ENCODE measurements at regions not wholly inside any gene's neighbourhood (a gene's known extent, or its start where the extent isn't known, plus 50 kb on each side); places are given as distances from the start of the nearest gene placed in this dataset.

DNA sequence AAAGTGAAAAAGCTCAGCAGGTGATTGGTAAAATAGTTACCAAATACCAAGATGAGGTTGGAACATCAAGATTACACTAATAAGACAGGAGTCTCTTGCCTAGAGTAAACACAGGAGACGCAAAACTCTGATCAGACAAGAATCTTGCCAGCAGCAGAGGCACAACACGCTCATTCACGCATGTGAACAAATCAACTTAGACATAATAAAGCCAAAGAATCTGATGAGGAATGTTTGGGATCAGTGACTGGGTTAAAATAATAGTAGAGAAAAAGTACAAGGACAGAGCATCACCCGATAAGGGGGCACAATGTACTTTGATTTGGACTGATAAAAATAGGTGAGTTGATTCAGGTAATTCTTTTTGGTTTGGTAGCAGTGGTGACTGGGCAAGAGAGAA is 159.5 kb upstream of the GRIP1 start:
- TF ChIP-seq ZNF701 (tag by site-specific recombination; IDR thresholded peaks at IDR 0.05) (no peak), ZNF549 (tag by site-specific recombination; IDR thresholded peaks at IDR 0.05) (no peak), ZNF274 (IDR thresholded peaks at IDR 0.05; ENCODE audit: low read length) (no peak), ZNF274 (tag by site-specific recombination; IDR thresholded peaks at IDR 0.05; ENCODE audit: borderline replicate concordance) (no peak), ZNF600 (tag by site-specific recombination; IDR thresholded peaks at IDR 0.05) (no peak), ZNF146 (tag by site-specific recombination; IDR thresholded peaks at IDR 0.05) (no peak), BCL11B (tag by site-specific recombination; IDR thresholded peaks at IDR 0.05; ENCODE audit: low read depth) (no peak), ZNF121 (tag by site-specific recombination; IDR thresholded peaks at IDR 0.05) (no peak)
- TF ChIP-seq, protein P1, sequence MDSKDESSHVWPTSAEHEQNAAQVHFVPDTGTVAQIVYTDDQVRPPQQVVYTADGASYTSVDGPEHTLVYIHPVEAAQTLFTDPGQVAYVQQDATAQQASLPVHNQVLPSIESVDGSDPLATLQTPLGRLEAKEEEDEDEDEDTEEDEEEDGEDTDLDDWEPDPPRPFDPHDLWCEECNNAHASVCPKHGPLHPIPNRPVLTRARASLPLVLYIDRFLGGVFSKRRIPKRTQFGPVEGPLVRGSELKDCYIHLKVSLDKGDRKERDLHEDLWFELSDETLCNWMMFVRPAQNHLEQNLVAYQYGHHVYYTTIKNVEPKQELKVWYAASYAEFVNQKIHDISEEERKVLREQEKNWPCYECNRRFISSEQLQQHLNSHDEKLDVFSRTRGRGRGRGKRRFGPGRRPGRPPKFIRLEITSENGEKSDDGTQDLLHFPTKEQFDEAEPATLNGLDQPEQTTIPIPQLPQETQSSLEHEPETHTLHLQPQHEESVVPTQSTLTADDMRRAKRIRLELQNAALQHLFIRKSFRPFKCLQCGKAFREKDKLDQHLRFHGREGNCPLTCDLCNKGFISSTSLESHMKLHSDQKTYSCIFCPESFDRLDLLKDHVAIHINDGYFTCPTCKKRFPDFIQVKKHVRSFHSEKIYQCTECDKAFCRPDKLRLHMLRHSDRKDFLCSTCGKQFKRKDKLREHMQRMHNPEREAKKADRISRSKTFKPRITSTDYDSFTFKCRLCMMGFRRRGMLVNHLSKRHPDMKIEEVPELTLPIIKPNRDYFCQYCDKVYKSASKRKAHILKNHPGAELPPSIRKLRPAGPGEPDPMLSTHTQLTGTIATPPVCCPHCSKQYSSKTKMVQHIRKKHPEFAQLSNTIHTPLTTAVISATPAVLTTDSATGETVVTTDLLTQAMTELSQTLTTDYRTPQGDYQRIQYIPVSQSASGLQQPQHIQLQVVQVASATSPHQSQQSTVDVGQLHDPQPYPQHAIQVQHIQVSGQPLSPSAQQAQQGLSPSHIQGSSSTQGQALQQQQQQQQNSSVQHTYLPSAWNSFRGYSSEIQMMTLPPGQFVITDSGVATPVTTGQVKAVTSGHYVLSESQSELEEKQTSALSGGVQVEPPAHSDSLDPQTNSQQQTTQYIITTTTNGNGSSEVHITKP (tag by site-specific recombination; IDR thresholded peaks at IDR 0.05), result no peak
- TF ChIP-seq, protein P2, sequence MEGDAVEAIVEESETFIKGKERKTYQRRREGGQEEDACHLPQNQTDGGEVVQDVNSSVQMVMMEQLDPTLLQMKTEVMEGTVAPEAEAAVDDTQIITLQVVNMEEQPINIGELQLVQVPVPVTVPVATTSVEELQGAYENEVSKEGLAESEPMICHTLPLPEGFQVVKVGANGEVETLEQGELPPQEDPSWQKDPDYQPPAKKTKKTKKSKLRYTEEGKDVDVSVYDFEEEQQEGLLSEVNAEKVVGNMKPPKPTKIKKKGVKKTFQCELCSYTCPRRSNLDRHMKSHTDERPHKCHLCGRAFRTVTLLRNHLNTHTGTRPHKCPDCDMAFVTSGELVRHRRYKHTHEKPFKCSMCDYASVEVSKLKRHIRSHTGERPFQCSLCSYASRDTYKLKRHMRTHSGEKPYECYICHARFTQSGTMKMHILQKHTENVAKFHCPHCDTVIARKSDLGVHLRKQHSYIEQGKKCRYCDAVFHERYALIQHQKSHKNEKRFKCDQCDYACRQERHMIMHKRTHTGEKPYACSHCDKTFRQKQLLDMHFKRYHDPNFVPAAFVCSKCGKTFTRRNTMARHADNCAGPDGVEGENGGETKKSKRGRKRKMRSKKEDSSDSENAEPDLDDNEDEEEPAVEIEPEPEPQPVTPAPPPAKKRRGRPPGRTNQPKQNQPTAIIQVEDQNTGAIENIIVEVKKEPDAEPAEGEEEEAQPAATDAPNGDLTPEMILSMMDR (tag by site-specific recombination; IDR thresholded peaks at IDR 0.05), result no peak
- TF ChIP-seq, protein P3, sequence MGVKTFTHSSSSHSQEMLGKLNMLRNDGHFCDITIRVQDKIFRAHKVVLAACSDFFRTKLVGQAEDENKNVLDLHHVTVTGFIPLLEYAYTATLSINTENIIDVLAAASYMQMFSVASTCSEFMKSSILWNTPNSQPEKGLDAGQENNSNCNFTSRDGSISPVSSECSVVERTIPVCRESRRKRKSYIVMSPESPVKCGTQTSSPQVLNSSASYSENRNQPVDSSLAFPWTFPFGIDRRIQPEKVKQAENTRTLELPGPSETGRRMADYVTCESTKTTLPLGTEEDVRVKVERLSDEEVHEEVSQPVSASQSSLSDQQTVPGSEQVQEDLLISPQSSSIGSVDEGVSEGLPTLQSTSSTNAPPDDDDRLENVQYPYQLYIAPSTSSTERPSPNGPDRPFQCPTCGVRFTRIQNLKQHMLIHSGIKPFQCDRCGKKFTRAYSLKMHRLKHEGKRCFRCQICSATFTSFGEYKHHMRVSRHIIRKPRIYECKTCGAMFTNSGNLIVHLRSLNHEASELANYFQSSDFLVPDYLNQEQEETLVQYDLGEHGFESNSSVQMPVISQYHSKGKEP (tag by site-specific recombination; IDR thresholded peaks at IDR 0.05), result no peak
- TF ChIP-seq, protein P4, sequence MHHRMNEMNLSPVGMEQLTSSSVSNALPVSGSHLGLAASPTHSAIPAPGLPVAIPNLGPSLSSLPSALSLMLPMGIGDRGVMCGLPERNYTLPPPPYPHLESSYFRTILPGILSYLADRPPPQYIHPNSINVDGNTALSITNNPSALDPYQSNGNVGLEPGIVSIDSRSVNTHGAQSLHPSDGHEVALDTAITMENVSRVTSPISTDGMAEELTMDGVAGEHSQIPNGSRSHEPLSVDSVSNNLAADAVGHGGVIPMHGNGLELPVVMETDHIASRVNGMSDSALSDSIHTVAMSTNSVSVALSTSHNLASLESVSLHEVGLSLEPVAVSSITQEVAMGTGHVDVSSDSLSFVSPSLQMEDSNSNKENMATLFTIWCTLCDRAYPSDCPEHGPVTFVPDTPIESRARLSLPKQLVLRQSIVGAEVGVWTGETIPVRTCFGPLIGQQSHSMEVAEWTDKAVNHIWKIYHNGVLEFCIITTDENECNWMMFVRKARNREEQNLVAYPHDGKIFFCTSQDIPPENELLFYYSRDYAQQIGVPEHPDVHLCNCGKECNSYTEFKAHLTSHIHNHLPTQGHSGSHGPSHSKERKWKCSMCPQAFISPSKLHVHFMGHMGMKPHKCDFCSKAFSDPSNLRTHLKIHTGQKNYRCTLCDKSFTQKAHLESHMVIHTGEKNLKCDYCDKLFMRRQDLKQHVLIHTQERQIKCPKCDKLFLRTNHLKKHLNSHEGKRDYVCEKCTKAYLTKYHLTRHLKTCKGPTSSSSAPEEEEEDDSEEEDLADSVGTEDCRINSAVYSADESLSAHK (tag by site-specific recombination; IDR thresholded peaks at IDR 0.05), result no peak
